ENCODE measurements at regions not wholly inside any gene's neighbourhood (a gene's known extent, or its start where the extent isn't known, plus 50 kb on each side); places are given as distances from the start of the nearest gene placed in this dataset.

GRCh38 chr12:46071335-46071734 is 81.0 kb upstream of the SCAF11 start:
- Mint-ChIP-seq H3K4me3 (no peak overlapping the region), H3K9me3 (peaks cover 0 to 1% (median 0%) of the 10 kb centered on the region in 7 donors), H3K27ac (no peak overlapping the region), H3K27me3 (ENCODE audit: low read depth in 3 of 3) (peaks cover 0 to 4% (median 2%) of the 10 kb centered on the region in 3 donors), H3K36me3 (no peaks in the 10 kb centered on the region), H3K4me1 (peaks cover 6% of the 10 kb centered on the region)
- TF ChIP-seq CTCF (IDR thresholded peaks at IDR 0.05), result no peak
- Histone ChIP-seq H3K9me3 (replicated peaks in 1 of 2; ENCODE audit: control insufficient read depth in 1 of 2, insufficient read depth in 1 of 2, low read length in 2 of 2) (no peaks in the 10 kb centered on the region), H3K4me3 (replicated peaks in 1 of 3; ENCODE audit: low read depth in 2 of 3, low read length in 3 of 3) (no peak overlapping the region), H3K79me2 (ENCODE audit: insufficient read depth, low read length) (no peaks in the 10 kb centered on the region), H3K4me2 (replicated peaks; ENCODE audit: extremely low read depth, low read length, poor library complexity, severe bottlenecking) (no peak overlapping the region), H2AFZ (ENCODE audit: insufficient read depth, low read depth, low read length, poor library complexity, severe bottlenecking) (no peak overlapping the region), H3K27me3 (ENCODE audit: control insufficient read depth in 2 of 2, insufficient read depth in 2 of 2, low read length in 2 of 2) (no peaks in the 10 kb centered on the region), H3K4me1 (ENCODE audit: control insufficient read depth in 1 of 2, insufficient read depth in 2 of 2, low read length in 2 of 2) (no peaks in the 10 kb centered on the region), H3K27ac (ENCODE audit: low read depth in 1 of 2, low read length in 2 of 2) (no peak overlapping the region), H3K36me3 (replicated peaks in 1 of 2; ENCODE audit: control insufficient read depth in 1 of 2, insufficient read depth in 2 of 2, low read length in 2 of 2) (no peaks in the 10 kb centered on the region), H4K20me1 (ENCODE audit: insufficient read depth, low read length) (no peaks in the 10 kb centered on the region), H3K9ac (ENCODE audit: insufficient read depth, low read length, poor library complexity, severe bottlenecking) (no peak overlapping the region)
- intact Hi-C loops (cut with micrococcal nuclease), result no loop called here
- whole genome bisulfite sequencing (ENCODE audit: insufficient coverage), result 88% methylated on average over 5 of the region's 5 CpGs
- no peak for DNase-seq

GRCh38 chr12:46067094-46067493 is 76.7 kb upstream of the SCAF11 start:
- H3K36me3 ChIP-seq (replicated peaks in 1 of 2; ENCODE audit: control insufficient read depth in 1 of 2, insufficient read depth in 2 of 2, low read length in 2 of 2), result no peaks in the 10 kb centered on the region
- Mint-ChIP-seq H3K27ac (no peak overlapping the region), H3K27me3 (ENCODE audit: low read depth in 3 of 3) (peaks cover 0 to 7% (median 0%) of the 10 kb centered on the region in 3 donors), H3K36me3 (no peaks in the 10 kb centered on the region), H3K9me3 (peaks cover 0 to 6% (median 0%) of the 10 kb centered on the region in 7 donors), H3K4me1 (peaks cover 5% of the 10 kb centered on the region), H3K4me3 (no peak overlapping the region)
- H3K79me2 ChIP-seq (ENCODE audit: insufficient read depth, low read length), result no peaks in the 10 kb centered on the region
- no peaks in the 10 kb centered on the region for H4K20me1 ChIP-seq (ENCODE audit: insufficient read depth, low read length)
- no peak overlapping the region for H2AFZ ChIP-seq (ENCODE audit: insufficient read depth, low read depth, low read length, poor library complexity, severe bottlenecking)
- no peak overlapping the region for H3K4me3 ChIP-seq (replicated peaks in 1 of 3; ENCODE audit: low read depth in 2 of 3, low read length in 3 of 3)
- WGBS (ENCODE audit: insufficient coverage), result 100% methylated on average over 5 of the region's 9 CpGs
- intact Hi-C loops (cut with micrococcal nuclease), result no loop called here
- no peak overlapping the region for H3K9ac ChIP-seq (ENCODE audit: insufficient read depth, low read length, poor library complexity, severe bottlenecking)
- DNase-seq, result no peak
- no peak overlapping the region for H3K4me2 ChIP-seq (replicated peaks; ENCODE audit: extremely low read depth, low read length, poor library complexity, severe bottlenecking)
- no peak for TF ChIP-seq CTCF (IDR thresholded peaks at IDR 0.05)
- H3K27ac ChIP-seq (ENCODE audit: low read depth in 1 of 2, low read length in 2 of 2), result no peak overlapping the region
- H3K4me1 ChIP-seq (ENCODE audit: control insufficient read depth in 1 of 2, insufficient read depth in 2 of 2, low read length in 2 of 2), result no peaks in the 10 kb centered on the region
- no peaks in the 10 kb centered on the region for H3K27me3 ChIP-seq (ENCODE audit: control insufficient read depth in 2 of 2, insufficient read depth in 2 of 2, low read length in 2 of 2)
- H3K9me3 ChIP-seq (replicated peaks in 1 of 2; ENCODE audit: control insufficient read depth in 1 of 2, insufficient read depth in 1 of 2, low read length in 2 of 2), result no peaks in the 10 kb centered on the region
